SIG-M5 treated with dmso at 0.1 percent for 504 hours (cell line): ENCODE measurements at regions not wholly inside any gene's neighbourhood (a gene's known extent, or its start where the extent isn't known, plus 50 kb on each side); places are given as distances from the start of the nearest gene placed in this dataset.
A peak's percentile ranks its signal among the peaks of the same experiment; 100 is the strongest.
"Not testable (repeated sequence)": the region's sequence is repeated elsewhere in the genome, so short reads cannot be mapped to it uniquely, and the experiment has no call there.

ENCODE experiments used
- DNase-seq: peaks from one replicate; lab custom pipeline; 2025; ENCODE audit not compliant: unreplicated experiment; lab: John Stamatoyannopoulos, UW

- no peak for DNase-seq
These were observed 151.9 kb downstream of the CRLF2 start for GRCh38 chrX:1060562-1060960.

GRCh38 chrX:1059576-1060561 is 152.6 kb downstream of the CRLF2 start:
- no peak for DNase-seq

GRCh38 chrX:1053600-1053999 is 158.8 kb downstream of the CRLF2 start:
- DNase-seq: not testable (repeated sequence)

- no peak for DNase-seq
These were observed 159.4 kb downstream of the CRLF2 start for GRCh38 chrX:1053072-1053471.

- DNase-seq: no peak
These were observed 160.4 kb downstream of the CRLF2 start for GRCh38 chrX:1052021-1052420.

GRCh38 chrX:1051421-1051820 is 161.0 kb downstream of the CRLF2 start:
- no peak for DNase-seq

GRCh38 chrX:1045680-1046314 is 166.7 kb downstream of the CRLF2 start:
- DNase-seq: no peak

- no peak for DNase-seq
These were observed 171.4 kb downstream of the CRLF2 start for GRCh38 chrX:1041091-1041490.

GRCh38 chrX:1035931-1036330 is 176.5 kb downstream of the CRLF2 start:
- not testable (repeated sequence) for DNase-seq

GRCh38 chrX:1035206-1035605 is 177.2 kb downstream of the CRLF2 start:
- DNase-seq: no peak

- DNase-seq: no peak
These were observed 177.7 kb downstream of the CRLF2 start for GRCh38 chrX:1034717-1035116.

- DNase-seq: no peak
These were observed 180.7 kb downstream of the CRLF2 start for GRCh38 chrX:1031521-1032430.

- DNase-seq: no peak
These were observed 183.0 kb downstream of the CRLF2 start for GRCh38 chrX:1029494-1029893.

GRCh38 chrX:1027680-1028079 is 184.8 kb downstream of the CRLF2 start:
- DNase-seq: no peak

- peak; percentile 2 for DNase-seq
These were observed 185.3 kb downstream of the CRLF2 start for GRCh38 chrX:1027133-1027532.

GRCh38 chrX:1026263-1027015 is 186.0 kb downstream of the CRLF2 start:
- peak; percentile 49 for DNase-seq

- DNase-seq: peak; percentile 30
These were observed 187.0 kb downstream of the CRLF2 start for GRCh38 chrX:1025413-1025812.

- no peak for DNase-seq
These were observed 188.8 kb downstream of the CRLF2 start for GRCh38 chrX:1023676-1024075.

- DNase-seq: not testable (repeated sequence)
These were observed 191.0 kb downstream of the CRLF2 start for GRCh38 chrX:1021314-1021993.

- no peak for DNase-seq
These were observed 191.7 kb downstream of the CRLF2 start for GRCh38 chrX:1020634-1021166.
